ENCODE measurements at regions not wholly inside any gene's neighbourhood (a gene's known extent, or its start where the extent isn't known, plus 50 kb on each side); places are given as distances from the start of the nearest gene placed in this dataset.

DNA sequence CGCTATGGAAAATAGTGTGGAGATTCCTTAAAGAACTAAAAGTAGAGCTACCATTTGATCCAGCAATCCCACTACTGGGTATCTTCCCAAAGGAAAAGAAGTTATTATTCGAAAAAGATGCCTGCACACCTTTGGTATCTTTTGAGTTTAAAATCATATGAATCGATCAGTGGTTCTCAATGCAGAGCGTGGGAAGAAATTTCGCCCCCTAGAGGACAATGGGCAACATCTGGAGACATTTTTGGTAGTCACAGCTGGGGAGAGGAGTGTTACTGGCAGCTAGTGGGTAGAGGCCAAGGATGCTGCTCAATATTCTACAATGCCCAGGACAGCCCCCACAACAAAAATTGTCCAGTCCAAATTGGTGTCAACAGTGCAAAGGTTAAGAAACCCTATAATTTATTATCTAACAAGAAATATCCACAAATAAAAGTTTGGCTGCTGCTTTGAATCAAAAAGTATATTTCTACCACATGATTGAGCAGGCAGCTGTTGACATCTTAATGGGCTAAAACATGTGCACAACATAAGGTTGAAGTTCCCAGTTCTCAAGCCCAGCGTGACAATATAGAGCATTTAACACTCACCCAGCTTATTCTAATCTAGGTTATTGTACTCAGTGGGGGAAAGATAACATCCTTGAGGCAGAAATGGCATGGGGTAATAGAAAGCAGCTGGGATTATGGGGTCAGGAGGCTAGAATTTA is 425.7 kb downstream of the LRATD1 start:
- TF ChIP-seq, protein P1, sequence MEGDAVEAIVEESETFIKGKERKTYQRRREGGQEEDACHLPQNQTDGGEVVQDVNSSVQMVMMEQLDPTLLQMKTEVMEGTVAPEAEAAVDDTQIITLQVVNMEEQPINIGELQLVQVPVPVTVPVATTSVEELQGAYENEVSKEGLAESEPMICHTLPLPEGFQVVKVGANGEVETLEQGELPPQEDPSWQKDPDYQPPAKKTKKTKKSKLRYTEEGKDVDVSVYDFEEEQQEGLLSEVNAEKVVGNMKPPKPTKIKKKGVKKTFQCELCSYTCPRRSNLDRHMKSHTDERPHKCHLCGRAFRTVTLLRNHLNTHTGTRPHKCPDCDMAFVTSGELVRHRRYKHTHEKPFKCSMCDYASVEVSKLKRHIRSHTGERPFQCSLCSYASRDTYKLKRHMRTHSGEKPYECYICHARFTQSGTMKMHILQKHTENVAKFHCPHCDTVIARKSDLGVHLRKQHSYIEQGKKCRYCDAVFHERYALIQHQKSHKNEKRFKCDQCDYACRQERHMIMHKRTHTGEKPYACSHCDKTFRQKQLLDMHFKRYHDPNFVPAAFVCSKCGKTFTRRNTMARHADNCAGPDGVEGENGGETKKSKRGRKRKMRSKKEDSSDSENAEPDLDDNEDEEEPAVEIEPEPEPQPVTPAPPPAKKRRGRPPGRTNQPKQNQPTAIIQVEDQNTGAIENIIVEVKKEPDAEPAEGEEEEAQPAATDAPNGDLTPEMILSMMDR (IDR thresholded peaks at IDR 0.05) = peak in 2 of 4 donors; percentile 7 to 22
- no peak for TF ChIP-seq POLR2A (IDR thresholded peaks at IDR 0.05)
